A673 (cell line): ENCODE measurements at regions not wholly inside any gene's neighbourhood (a gene's known extent, or its start where the extent isn't known, plus 50 kb on each side); places are given as distances from the start of the nearest gene placed in this dataset.

ENCODE experiments used
- EZH2 ChIP-seq: fragments of 200-600 bp; sonication (generic); IDR thresholded peaks from 2 replicates; pipeline ENCODE4 v1.6.1; 2017; ENCODE audit warnings: borderline replicate concordance, low read depth, mild to moderate bottlenecking, mixed read lengths, antibody characterized with exemption, low read length; ENCODE audit not compliant: poor library complexity, severe bottlenecking
- TF ChIP-seq, protein P1 (sequence below): fragments of 300-800, 200-600 bp; sonication (generic); conservative IDR thresholded peaks from 2 replicates; pipeline ENCODE4 v1.5.1; 2017; ENCODE audit warnings: low read depth, mild to moderate bottlenecking, antibody characterized with exemption, low read length, moderate library complexity, mixed read lengths

- TF ChIP-seq, protein P1, sequence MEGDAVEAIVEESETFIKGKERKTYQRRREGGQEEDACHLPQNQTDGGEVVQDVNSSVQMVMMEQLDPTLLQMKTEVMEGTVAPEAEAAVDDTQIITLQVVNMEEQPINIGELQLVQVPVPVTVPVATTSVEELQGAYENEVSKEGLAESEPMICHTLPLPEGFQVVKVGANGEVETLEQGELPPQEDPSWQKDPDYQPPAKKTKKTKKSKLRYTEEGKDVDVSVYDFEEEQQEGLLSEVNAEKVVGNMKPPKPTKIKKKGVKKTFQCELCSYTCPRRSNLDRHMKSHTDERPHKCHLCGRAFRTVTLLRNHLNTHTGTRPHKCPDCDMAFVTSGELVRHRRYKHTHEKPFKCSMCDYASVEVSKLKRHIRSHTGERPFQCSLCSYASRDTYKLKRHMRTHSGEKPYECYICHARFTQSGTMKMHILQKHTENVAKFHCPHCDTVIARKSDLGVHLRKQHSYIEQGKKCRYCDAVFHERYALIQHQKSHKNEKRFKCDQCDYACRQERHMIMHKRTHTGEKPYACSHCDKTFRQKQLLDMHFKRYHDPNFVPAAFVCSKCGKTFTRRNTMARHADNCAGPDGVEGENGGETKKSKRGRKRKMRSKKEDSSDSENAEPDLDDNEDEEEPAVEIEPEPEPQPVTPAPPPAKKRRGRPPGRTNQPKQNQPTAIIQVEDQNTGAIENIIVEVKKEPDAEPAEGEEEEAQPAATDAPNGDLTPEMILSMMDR: no peak
- no peak for TF ChIP-seq EZH2
Measured at GRCh38 chr7:159210581-159211235, 66.0 kb upstream of the VIPR2 start.
